Adrenal gland (tissue), 5 donors: ENCODE measurements at regions not wholly inside any gene's neighbourhood (a gene's known extent, or its start where the extent isn't known, plus 50 kb on each side); places are given as distances from the start of the nearest gene placed in this dataset.

ENCODE experiments used
- POLR2A ChIP-seq, 2 donors: fragments of 450-650 bp; IDR thresholded peaks; one replicate each; pipeline ENCODE4 v1.6.1; 2017; ENCODE audit warnings: antibody characterized with exemption in 2 of 2, mild to moderate bottlenecking in 2 of 2, moderate library complexity in 1 of 2
- TF ChIP-seq, protein P1 (sequence below), 6 experiments: fragments of 450-650 bp in 4 of 6; fragments of 200-600 bp in 2 of 6; sonication (generic) in 1 of 6; IDR thresholded peaks; 1 replicate in 5 of 6; 2 replicates in 1 of 6; pipeline versions ENCODE4 v1.5.1 to v1.8.0; 2016 to 2021; ENCODE audit warnings: antibody characterized with exemption in 6 of 6, mild to moderate bottlenecking in 2 of 6, moderate library complexity in 1 of 6
- donor health status: DM: no; HTN: no; CAD: no.

DNA sequence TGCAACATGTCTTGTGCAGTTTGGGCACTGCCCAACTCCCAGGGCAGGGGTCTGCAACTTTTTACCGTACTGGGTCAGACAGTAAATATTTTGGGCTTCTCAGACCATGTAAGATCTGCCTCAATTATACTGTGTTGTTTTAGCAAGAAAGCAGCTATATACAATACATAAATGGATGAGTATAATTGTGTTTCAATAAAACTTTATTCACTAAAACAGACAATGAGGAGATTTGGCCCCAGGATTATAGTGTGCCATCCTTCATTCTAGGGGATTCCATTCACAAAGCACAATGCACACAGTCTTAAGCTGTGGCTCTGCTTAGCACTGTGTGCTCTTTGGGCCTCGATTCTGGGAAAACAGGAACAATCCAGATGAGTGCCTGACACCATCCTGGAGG lies 354.4 kb upstream of the PROK2 start:
- TF ChIP-seq, protein P1, sequence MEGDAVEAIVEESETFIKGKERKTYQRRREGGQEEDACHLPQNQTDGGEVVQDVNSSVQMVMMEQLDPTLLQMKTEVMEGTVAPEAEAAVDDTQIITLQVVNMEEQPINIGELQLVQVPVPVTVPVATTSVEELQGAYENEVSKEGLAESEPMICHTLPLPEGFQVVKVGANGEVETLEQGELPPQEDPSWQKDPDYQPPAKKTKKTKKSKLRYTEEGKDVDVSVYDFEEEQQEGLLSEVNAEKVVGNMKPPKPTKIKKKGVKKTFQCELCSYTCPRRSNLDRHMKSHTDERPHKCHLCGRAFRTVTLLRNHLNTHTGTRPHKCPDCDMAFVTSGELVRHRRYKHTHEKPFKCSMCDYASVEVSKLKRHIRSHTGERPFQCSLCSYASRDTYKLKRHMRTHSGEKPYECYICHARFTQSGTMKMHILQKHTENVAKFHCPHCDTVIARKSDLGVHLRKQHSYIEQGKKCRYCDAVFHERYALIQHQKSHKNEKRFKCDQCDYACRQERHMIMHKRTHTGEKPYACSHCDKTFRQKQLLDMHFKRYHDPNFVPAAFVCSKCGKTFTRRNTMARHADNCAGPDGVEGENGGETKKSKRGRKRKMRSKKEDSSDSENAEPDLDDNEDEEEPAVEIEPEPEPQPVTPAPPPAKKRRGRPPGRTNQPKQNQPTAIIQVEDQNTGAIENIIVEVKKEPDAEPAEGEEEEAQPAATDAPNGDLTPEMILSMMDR (IDR thresholded peaks at IDR 0.05) = no peak
- TF ChIP-seq POLR2A (IDR thresholded peaks at IDR 0.05) = no peak
